ENCODE measurements at regions not wholly inside any gene's neighbourhood (a gene's known extent, or its start where the extent isn't known, plus 50 kb on each side); places are given as distances from the start of the nearest gene placed in this dataset.

- DNase-seq (ENCODE audit: extremely low read depth, low read depth): no peak
Observed at GRCh38 chr4:138595731-138596460, 353.7 kb upstream of the SLC7A11 start.

DNA sequence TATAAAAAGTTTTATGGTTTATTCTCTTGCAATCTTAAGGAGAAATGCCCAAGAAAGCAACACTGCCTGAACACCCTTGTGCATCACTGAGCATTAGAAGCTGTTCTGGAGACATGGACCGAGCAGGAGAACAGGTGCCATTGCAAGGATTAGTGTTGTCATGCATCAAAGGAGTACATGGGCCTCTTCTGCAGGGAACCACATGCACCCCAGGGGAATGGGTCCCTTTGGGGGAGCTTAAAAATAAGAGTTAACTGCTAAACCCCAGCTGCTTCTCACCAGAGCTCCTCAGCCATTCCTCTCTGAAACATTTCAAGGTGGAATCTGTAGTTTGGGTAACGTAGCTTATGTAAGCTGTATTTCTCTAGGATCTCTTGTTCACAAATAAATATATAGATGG is 353.0 kb upstream of the SLC7A11 start:
- DNase-seq (ENCODE audit: extremely low read depth, low read depth): no peak

GRCh38 chr4:138592796-138593195 is 350.6 kb upstream of the SLC7A11 start:
- DNase-seq (ENCODE audit: extremely low read depth, low read depth): no peak

DNA sequence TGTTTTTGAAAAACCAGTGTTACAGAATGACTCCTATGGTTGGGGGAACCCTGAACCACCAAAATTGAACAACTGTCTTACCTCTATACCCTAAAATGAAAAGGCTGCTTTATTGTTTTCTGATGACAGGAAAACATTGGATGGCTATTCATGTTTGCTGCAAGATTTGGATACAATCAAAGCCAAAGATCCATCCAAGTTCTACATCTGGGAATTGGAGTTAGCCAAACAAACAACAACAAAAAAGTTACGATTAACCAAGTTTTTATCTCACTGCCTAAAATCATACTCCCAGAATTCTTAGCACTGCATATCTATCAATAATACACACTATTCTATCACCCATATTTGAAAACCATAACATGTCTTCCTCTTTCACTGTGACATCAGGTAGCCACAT is 349.7 kb upstream of the SLC7A11 start:
- no peak for DNase-seq (ENCODE audit: extremely low read depth, low read depth)

DNA sequence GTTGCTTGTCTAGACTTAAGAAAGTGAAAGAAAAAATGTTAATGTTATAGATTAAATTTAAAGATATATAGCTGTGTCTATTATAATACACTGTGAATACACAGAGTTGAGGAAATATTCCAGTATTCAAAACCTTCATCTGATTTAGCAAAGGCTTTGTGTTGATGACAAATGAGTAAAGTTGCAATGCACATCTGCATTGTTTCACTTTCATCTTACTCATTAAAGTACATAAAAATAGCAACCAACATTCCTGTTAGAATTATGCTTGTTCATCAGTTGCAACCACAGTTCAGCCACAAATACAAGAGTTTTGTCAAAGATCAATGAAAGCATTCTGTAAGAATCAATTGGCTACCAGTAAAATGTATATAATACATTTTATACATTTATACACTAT is 346.4 kb upstream of the SLC7A11 start:
- DNase-seq (ENCODE audit: extremely low read depth, low read depth): no peak

DNA sequence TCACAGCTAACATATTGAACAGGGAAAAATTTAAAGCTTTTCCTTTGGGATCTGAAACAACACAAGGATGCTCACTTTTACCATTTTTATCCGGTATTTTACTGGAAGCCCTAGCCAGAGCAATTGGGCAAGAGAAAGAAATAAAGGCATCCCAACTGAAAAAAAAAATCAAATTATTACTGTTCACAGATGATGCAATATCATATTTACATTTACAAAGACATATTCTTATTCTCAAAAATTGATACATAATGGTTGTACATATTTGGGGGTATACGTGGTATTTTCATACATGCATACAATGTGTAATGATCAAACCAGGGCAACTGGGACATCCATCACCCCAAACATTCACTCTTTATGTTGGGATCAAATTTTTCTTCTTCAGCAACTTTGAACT is 337.0 kb upstream of the SLC7A11 start:
- DNase-seq (ENCODE audit: extremely low read depth, low read depth): no peak

DNA sequence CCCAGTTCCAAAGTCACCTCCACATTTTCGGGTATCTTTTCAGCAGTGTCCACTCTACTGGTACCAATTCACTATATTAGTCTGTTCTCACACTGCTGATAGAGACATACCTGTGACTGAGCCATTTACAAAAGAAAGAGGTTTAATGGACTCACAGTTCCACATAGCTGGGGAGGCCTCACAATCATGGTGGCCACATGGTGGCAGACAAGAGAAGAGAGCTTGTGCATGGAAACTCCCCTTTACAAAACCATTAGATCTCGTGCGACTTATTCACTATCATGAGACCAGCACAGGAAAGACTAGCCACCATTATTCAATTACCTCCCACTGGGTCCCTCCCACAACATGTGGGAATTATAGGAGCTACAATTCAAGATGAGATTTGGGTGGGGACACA is 335.7 kb upstream of the SLC7A11 start:
- DNase-seq (ENCODE audit: extremely low read depth, low read depth): peak; percentile 15

DNA sequence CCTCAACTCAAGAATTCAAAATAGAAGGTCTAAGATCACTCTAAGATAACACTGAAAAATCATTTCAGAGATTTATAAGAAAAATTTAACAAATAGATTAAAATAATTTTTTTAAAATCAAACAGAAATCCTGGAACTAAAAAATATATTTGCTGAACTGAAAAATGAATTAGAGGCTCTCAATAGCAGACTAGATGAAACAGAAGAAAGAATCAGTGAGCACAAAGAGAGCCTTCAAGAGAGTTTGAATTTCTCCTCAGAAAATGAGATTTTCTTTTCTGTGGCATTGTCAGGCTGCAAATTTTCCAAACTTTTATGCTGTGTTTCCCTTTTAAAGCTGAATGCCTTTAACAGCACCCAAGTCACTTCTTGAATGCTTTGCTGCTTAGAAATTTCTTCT is 335.0 kb upstream of the SLC7A11 start:
- DNase-seq (ENCODE audit: extremely low read depth, low read depth): no peak

DNA sequence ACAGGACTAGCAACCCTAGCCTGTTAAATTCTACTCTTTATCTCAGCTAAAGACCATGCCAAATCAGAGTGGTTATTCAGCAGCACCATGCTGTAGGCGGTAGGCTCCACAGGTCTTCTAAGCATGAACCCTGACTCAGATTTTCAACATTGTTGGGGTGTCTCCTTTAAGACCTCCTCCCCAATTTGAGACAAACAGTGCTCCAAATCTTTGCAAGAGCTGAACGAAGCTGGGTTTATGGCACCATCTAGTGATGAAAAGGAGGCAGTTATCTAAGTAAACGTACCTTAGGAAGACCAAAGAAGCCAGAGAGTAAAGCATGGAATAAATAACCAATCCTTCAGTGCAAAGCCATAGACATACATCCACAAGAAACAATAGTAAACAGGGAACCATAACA is 334.5 kb upstream of the SLC7A11 start:
- peak; percentile 45 for DNase-seq (ENCODE audit: extremely low read depth, low read depth)

- DNase-seq (ENCODE audit: extremely low read depth, low read depth): no peak
Observed at GRCh38 chr4:138573246-138573645, 331.1 kb upstream of the SLC7A11 start.

- DNase-seq (ENCODE audit: extremely low read depth, low read depth): no peak
Observed at GRCh38 chr4:138572007-138572406, 329.9 kb upstream of the SLC7A11 start.

- DNase-seq (ENCODE audit: extremely low read depth, low read depth): no peak
Observed at GRCh38 chr4:138567696-138568095, 325.5 kb upstream of the SLC7A11 start.

DNA sequence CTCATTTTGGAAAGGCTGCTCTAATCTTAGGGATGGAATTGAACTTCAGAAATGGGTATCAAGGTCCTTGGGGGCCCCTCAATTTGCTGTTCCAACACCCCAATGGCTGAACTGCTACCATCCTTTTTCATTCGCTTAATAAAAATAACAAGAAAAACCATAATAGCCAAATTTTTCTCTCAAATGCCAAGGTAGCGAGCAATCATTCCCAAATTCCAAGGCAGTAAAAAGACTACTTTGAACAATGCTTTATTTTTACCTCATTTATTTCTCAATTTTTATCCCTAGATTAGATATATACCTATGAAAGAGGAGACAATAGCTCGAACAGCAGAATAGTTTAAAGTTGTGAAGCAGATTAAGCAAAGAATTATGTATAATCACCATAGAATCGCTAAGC is 323.4 kb upstream of the SLC7A11 start:
- no peak for DNase-seq (ENCODE audit: extremely low read depth, low read depth)

- no peak for DNase-seq (ENCODE audit: extremely low read depth, low read depth)
Observed at GRCh38 chr4:138562544-138562991, 320.4 kb upstream of the SLC7A11 start.

DNA sequence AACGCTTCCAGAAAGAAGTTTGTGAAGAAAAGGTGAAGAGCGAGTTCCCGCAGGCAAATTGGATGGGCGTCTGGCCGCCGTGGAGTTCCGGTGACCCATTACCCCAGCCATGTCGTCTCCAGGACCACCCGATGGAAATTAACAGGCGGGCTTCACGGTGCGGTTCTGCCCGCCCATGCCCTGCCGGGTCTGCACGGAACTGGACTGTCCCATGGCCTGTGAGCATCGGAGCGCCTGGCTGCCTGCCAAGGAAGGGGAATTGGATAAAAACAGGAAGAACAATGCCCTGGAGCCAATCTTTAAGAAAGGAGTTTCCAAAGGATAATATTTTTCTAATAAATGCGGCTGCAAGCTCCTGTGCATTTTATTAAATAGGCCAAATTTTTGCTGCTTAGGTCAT is 319.8 kb upstream of the SLC7A11 start:
- DNase-seq (ENCODE audit: extremely low read depth, low read depth): no peak

- DNase-seq (ENCODE audit: extremely low read depth, low read depth): no peak
Observed at GRCh38 chr4:138561276-138561880, 319.2 kb upstream of the SLC7A11 start.

DNA sequence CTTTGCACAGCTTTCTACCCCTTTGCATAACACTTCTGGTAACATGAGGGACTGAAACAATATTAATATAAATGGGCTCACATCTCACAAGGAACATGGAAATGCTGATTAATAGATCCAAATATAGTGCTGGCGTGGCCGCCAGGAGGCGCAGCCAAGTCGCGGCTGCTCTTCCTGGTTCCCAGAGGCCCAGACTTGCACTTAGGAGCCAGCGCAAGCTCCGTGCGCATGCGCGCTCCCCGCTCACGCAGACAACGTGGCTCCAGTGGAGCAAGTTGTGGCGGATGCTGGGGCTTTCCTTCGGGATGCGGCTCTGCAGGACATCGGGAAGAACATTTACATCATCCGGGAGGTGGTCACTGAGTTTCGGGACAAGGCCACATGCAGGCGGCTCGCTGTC is 318.3 kb upstream of the SLC7A11 start:
- no peak for DNase-seq (ENCODE audit: extremely low read depth, low read depth)

DNA sequence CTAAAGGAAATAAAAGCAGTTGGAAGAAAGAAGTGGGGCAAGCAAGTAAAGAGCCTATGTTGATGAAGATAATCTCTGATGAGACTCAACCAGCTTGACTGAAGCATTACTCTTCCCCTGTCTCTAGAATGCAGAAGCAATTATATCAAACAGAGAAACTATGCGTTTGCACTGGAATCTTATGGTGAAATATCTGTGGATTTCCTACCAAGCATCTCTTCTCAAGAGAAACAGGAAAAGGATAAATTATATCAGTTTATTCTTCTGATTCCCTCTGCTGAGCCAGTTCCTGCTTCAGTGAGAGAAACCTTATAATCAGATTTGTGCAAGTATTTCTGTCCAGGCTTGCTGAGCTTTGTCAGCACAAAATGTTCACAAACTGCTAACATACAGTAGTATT is 316.7 kb upstream of the SLC7A11 start:
- DNase-seq (ENCODE audit: extremely low read depth, low read depth): no peak

DNA sequence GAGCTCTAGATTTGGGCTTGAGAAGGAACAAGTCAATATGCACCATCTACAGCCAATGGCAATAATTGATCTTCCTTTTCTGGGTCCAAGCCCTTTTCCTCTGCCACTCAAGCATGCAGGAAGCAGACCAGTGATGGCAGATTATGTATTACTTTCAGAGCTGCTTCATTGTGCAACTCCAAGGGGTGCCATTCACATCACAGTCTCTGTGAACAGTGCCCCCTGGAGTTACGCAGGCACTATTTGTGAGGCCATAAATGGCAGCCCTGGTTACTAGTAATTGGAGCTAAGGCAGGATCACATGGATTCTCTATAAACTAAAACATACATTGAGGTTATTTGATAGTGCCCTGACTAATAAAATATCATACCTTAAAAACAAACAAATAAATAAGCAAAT is 313.4 kb upstream of the SLC7A11 start:
- DNase-seq (ENCODE audit: extremely low read depth, low read depth): peak; percentile 21

GRCh38 chr4:138555108-138555507 is 313.0 kb upstream of the SLC7A11 start:
- DNase-seq (ENCODE audit: extremely low read depth, low read depth): no peak

DNA sequence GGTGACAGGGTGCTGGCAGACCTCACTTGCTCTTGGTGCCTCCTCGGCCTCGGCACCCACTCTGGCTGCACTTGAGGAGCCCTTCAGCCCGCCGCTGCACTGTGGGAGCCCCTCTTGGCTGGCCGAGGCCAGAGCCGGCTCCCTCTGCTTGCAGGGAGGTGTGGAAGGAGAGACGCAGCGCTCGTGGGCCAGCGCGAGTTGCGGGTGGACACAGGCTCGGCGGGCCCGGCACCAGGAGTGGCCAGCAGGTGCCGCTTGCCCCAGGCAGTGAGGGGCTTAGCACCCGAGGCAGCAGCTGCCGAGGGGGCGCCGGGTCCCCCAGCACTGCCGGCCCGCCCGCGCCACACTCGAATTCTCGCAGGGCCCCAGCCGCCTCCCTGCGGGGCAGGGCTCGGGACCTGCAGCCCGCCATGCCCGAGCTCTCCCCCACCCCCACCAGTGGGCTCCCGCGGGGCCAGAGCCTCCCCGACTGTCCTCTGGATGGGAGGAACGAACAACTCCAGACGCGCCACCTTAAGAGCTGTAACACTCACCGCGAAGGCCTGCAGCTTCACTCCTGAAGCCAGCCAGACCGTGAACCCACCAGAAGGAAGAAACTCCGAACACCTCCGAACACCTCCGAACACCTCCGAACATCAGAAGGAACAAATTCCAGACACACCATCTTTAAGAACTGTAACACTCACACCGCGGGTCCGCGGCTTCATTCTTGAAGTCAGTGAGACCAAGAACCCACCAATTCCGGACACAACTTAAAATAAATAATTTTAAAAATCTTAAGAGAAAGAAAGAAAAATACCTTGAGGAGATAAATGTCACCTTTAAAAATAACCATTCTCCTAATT is 311.1 kb upstream of the SLC7A11 start:
- no peak for DNase-seq (ENCODE audit: extremely low read depth, low read depth)
